ENCODE measurements at regions not wholly inside any gene's neighbourhood (a gene's known extent, or its start where the extent isn't known, plus 50 kb on each side); places are given as distances from the start of the nearest gene placed in this dataset.
"Not testable (repeated sequence)": the region's sequence is repeated elsewhere in the genome, so short reads cannot be mapped to it uniquely, and the experiment has no call there.

- no peak for ATAC-seq (ENCODE audit: low read depth in 2 of 2)
- peaks cover 0 to 7% of the 10 kb centered on the region in 2 donors for H3K36me3 Mint-ChIP-seq
- H3K9me3 Mint-ChIP-seq: peaks cover 0 to 17% (median 4%) of the 10 kb centered on the region in 7 donors
- H3K4me1 Mint-ChIP-seq: no peaks in the 10 kb centered on the region
- H3K4me3 Mint-ChIP-seq: no peak overlapping the region
- no peak for DNase-seq
- no peaks in the 10 kb centered on the region for H3K27me3 Mint-ChIP-seq
- no peak overlapping the region for H3K27ac Mint-ChIP-seq
Observed at GRCh38 chr16:65268331-65268730, 146.5 kb upstream of the CDH11 start.

GRCh38 chr16:65263896-65264295, 142.0 kb upstream of the CDH11 start:
- no peak overlapping the region for H3K27ac Mint-ChIP-seq
- DNase-seq (no peak), ATAC-seq (ENCODE audit: low read depth in 2 of 2) (no peak)
- H3K4me3 Mint-ChIP-seq: no peak overlapping the region
- no peaks in the 10 kb centered on the region for H3K27me3 Mint-ChIP-seq
- no peaks in the 10 kb centered on the region for H3K4me1 Mint-ChIP-seq
- H3K36me3 Mint-ChIP-seq: no peaks in the 10 kb centered on the region
- H3K9me3 Mint-ChIP-seq: peaks cover 2 to 15% (median 5%) of the 10 kb centered on the region in 7 donors

- H3K4me3 Mint-ChIP-seq: no peak overlapping the region
- no peaks in the 10 kb centered on the region for H3K27me3 Mint-ChIP-seq
- DNase-seq (no peak), ATAC-seq (ENCODE audit: low read depth in 2 of 2) (no peak)
- no peaks in the 10 kb centered on the region for H3K36me3 Mint-ChIP-seq
- H3K4me1 Mint-ChIP-seq: no peaks in the 10 kb centered on the region
- H3K9me3 Mint-ChIP-seq: peaks cover 2 to 11% (median 5%) of the 10 kb centered on the region in 7 donors
- no peak overlapping the region for H3K27ac Mint-ChIP-seq
Observed at GRCh38 chr16:65260746-65261145, 138.9 kb upstream of the CDH11 start.

- DNase-seq (no peak), ATAC-seq (ENCODE audit: low read depth in 2 of 2) (no peak)
- Mint-ChIP-seq H3K9me3 (peaks cover 0 to 8% (median 2%) of the 10 kb centered on the region in 7 donors), H3K27ac (no peak overlapping the region), H3K4me3 (no peak overlapping the region), H3K36me3 (no peaks in the 10 kb centered on the region), H3K4me1 (no peaks in the 10 kb centered on the region), H3K27me3 (no peaks in the 10 kb centered on the region)
Observed at GRCh38 chr16:65254144-65254543, 132.3 kb upstream of the CDH11 start.

GRCh38 chr16:65249768-65250167, 127.9 kb upstream of the CDH11 start:
- no peaks in the 10 kb centered on the region for H3K27me3 Mint-ChIP-seq
- H3K9me3 Mint-ChIP-seq: peaks cover 0 to 8% (median 0%) of the 10 kb centered on the region in 7 donors

GRCh38 chr16:65244787-65245186, 122.9 kb upstream of the CDH11 start:
- ATAC-seq (ENCODE audit: low read depth in 2 of 2) (no peak), DNase-seq (no peak)
- Mint-ChIP-seq H3K36me3 (no peaks in the 10 kb centered on the region), H3K27me3 (no peaks in the 10 kb centered on the region), H3K27ac (no peak overlapping the region), H3K9me3 (peaks cover 0 to 8% (median 3%) of the 10 kb centered on the region in 7 donors), H3K4me3 (no peak overlapping the region), H3K4me1 (no peaks in the 10 kb centered on the region)

More at GRCh38 chr16:65249768-65250167, 127.9 kb upstream of the CDH11 start:
- ATAC-seq (ENCODE audit: low read depth in 2 of 2): no peak
- H3K27ac Mint-ChIP-seq: no peak overlapping the region
- H3K36me3 Mint-ChIP-seq: no peaks in the 10 kb centered on the region
- H3K4me1 Mint-ChIP-seq: no peaks in the 10 kb centered on the region
- DNase-seq: no peak
- H3K4me3 Mint-ChIP-seq: peak overlapping the region in 1 of 8 donors; percentile 48

GRCh38 chr16:65235339-65236177, 113.7 kb upstream of the CDH11 start:
- ATAC-seq (ENCODE audit: low read depth in 2 of 2) (no peak), DNase-seq (no peak)
- Mint-ChIP-seq H3K4me1 (no peaks in the 10 kb centered on the region), H3K9me3 (peaks cover 0 to 24% (median 0%) of the 10 kb centered on the region in 7 donors), H3K36me3 (no peaks in the 10 kb centered on the region), H3K4me3 (no peak overlapping the region), H3K27me3 (no peaks in the 10 kb centered on the region), H3K27ac (no peak overlapping the region)

GRCh38 chr16:65234721-65235320, 113.0 kb upstream of the CDH11 start:
- H3K9me3 Mint-ChIP-seq: peaks cover 0 to 24% (median 0%) of the 10 kb centered on the region in 7 donors
- not testable (repeated sequence) for DNase-seq; ATAC-seq (ENCODE audit: low read depth in 2 of 2); H3K27ac Mint-ChIP-seq; H3K4me1 Mint-ChIP-seq; H3K4me3 Mint-ChIP-seq; H3K36me3 Mint-ChIP-seq; H3K27me3 Mint-ChIP-seq

- no peaks in the 10 kb centered on the region for H3K36me3 Mint-ChIP-seq
- no peak for ATAC-seq (ENCODE audit: low read depth in 2 of 2)
- H3K9me3 Mint-ChIP-seq: peaks cover 0 to 30% (median 3%) of the 10 kb centered on the region in 7 donors
- H3K27ac Mint-ChIP-seq: no peak overlapping the region
- H3K4me1 Mint-ChIP-seq: no peaks in the 10 kb centered on the region
- no peak overlapping the region for H3K4me3 Mint-ChIP-seq
- no peaks in the 10 kb centered on the region for H3K27me3 Mint-ChIP-seq
- DNase-seq: no peak
Observed at GRCh38 chr16:65229191-65229662, 107.4 kb upstream of the CDH11 start.

- ATAC-seq (ENCODE audit: low read depth in 2 of 2): no peak
- no peak for DNase-seq
- no peak overlapping the region for H3K27ac Mint-ChIP-seq
- H3K4me1 Mint-ChIP-seq: peaks cover 0 to 5% (median 0%) of the 10 kb centered on the region in 3 donors
- no peaks in the 10 kb centered on the region for H3K27me3 Mint-ChIP-seq
- no peak overlapping the region for H3K4me3 Mint-ChIP-seq
- H3K9me3 Mint-ChIP-seq: peaks cover 0 to 32% (median 3%) of the 10 kb centered on the region in 7 donors
- H3K36me3 Mint-ChIP-seq: no peaks in the 10 kb centered on the region
Observed at GRCh38 chr16:65227150-65227835, 105.4 kb upstream of the CDH11 start.

GRCh38 chr16:65226077-65226476, 104.2 kb upstream of the CDH11 start:
- no peaks in the 10 kb centered on the region for H3K27me3 Mint-ChIP-seq
- no peak overlapping the region for H3K27ac Mint-ChIP-seq
- DNase-seq (no peak), ATAC-seq (ENCODE audit: low read depth in 2 of 2) (no peak)
- peaks cover 0 to 21% (median 6%) of the 10 kb centered on the region in 7 donors for H3K9me3 Mint-ChIP-seq
- H3K4me1 Mint-ChIP-seq: peaks cover 0 to 5% (median 0%) of the 10 kb centered on the region in 3 donors
- no peak overlapping the region for H3K4me3 Mint-ChIP-seq
- no peaks in the 10 kb centered on the region for H3K36me3 Mint-ChIP-seq

GRCh38 chr16:65225488-65225887, 103.6 kb upstream of the CDH11 start:
- DNase-seq (no peak), ATAC-seq (ENCODE audit: low read depth in 2 of 2) (no peak)
- Mint-ChIP-seq H3K27me3 (no peaks in the 10 kb centered on the region), H3K4me1 (peaks cover 0 to 5% (median 0%) of the 10 kb centered on the region in 3 donors), H3K36me3 (no peaks in the 10 kb centered on the region), H3K27ac (no peak overlapping the region), H3K4me3 (no peak overlapping the region), H3K9me3 (peaks cover 0 to 21% (median 6%) of the 10 kb centered on the region in 7 donors)

- Mint-ChIP-seq H3K27me3 (no peaks in the 10 kb centered on the region), H3K9me3 (peaks cover 0 to 21% (median 6%) of the 10 kb centered on the region in 7 donors), H3K4me1 (peaks cover 0 to 5% (median 0%) of the 10 kb centered on the region in 3 donors), H3K27ac (no peak overlapping the region), H3K36me3 (no peaks in the 10 kb centered on the region), H3K4me3 (no peak overlapping the region)
- ATAC-seq (ENCODE audit: low read depth in 2 of 2) (no peak), DNase-seq (no peak)
Observed at GRCh38 chr16:65224994-65225393, 103.1 kb upstream of the CDH11 start.

All from naive B cell (primary cell).